ENCODE measurements at regions not wholly inside any gene's neighbourhood (a gene's known extent, or its start where the extent isn't known, plus 50 kb on each side); places are given as distances from the start of the nearest gene placed in this dataset.

- TF ChIP-seq, protein P1, sequence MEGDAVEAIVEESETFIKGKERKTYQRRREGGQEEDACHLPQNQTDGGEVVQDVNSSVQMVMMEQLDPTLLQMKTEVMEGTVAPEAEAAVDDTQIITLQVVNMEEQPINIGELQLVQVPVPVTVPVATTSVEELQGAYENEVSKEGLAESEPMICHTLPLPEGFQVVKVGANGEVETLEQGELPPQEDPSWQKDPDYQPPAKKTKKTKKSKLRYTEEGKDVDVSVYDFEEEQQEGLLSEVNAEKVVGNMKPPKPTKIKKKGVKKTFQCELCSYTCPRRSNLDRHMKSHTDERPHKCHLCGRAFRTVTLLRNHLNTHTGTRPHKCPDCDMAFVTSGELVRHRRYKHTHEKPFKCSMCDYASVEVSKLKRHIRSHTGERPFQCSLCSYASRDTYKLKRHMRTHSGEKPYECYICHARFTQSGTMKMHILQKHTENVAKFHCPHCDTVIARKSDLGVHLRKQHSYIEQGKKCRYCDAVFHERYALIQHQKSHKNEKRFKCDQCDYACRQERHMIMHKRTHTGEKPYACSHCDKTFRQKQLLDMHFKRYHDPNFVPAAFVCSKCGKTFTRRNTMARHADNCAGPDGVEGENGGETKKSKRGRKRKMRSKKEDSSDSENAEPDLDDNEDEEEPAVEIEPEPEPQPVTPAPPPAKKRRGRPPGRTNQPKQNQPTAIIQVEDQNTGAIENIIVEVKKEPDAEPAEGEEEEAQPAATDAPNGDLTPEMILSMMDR (IDR thresholded peaks at IDR 0.05): no peak
- no peak for TF ChIP-seq POLR2A (IDR thresholded peaks at IDR 0.05)
Measured at GRCh38 chr21:39105836-39106235, 77.4 kb downstream of the PSMG1 start.
